HCT116 (cell line): ENCODE measurements at regions not wholly inside any gene's neighbourhood (a gene's known extent, or its start where the extent isn't known, plus 50 kb on each side); places are given as distances from the start of the nearest gene placed in this dataset.

ENCODE experiments used
- ATAC-seq: fragments of 200-7000 bp; cut with Tn5 transposase; 2 replicates; pipeline ENCODE4 v1.9.1; 2020; ENCODE audit warnings: mild to moderate bottlenecking, moderate library complexity
- BruUV-seq: library from RNA; stranded (reverse); fragments of 400-500 nt; replicated peaks from 2 replicates; lab custom pipeline; 2021; lab: Mats Ljungman, UMichigan
- CTCF ChIA-PET: fragments of 300-600 bp; sonication (Branson Sonifier 250); formaldehyde crosslinking; loops from one replicate; lab custom pipeline; 2021; ENCODE audit warnings: antibody characterized with exemption; lab: Charles Lee
- POLR2A ChIA-PET: fragments of 300-600, 350-600 bp; sonication (Branson Sonifier 250); formaldehyde crosslinking; loops from one replicate; lab custom pipeline; 2021; ENCODE audit warnings: antibody characterized with exemption; lab: Charles Lee
- RAD21 ChIA-PET, 2 experiments: fragments of 300-600 bp; sonication (Branson Sonifier 250); formaldehyde crosslinking; loops; one replicate each; lab custom pipeline; 2023; ENCODE audit warnings: low total read pairs in 2 of 2; ENCODE audit not compliant: uncharacterized antibody in 2 of 2, unreplicated experiment in 2 of 2, low non-redundant PET in 1 of 2; lab: Charles Lee
- DNase-seq: peaks from one replicate; pipeline ENCODE4 v3.0.0-alpha.2; 2010; ENCODE audit warnings: low read depth, low spot score
- H2AFZ ChIP-seq: fragments of 200-600 bp; shearing (Covaris generic), sonication (generic); 2 replicates; pipeline ENCODE4 v1.6.1; 2017; ENCODE audit warnings: low read depth, mixed run types, mixed read lengths, antibody characterized with exemption, low read length; ENCODE audit not compliant: poor library complexity, severe bottlenecking
- H3K27ac ChIP-seq: 2 replicates; pipeline ENCODE4 v1.5.1; 2012; ENCODE audit warnings: low read depth, low read length
- H3K27me3 ChIP-seq: fragments of 200-600 bp; sonication (generic); 2 replicates; pipeline ENCODE4 v1.6.1; 2016; ENCODE audit warnings: mixed run types, low read length, mixed read lengths; ENCODE audit not compliant: insufficient read depth
- H3K36me3 ChIP-seq, 2 experiments: fragments of 200-500 bp in 1 of 2; fragments of 200-600 bp in 1 of 2; sonication (Bioruptor generic) in 1 of 2; sonication (generic) in 1 of 2; 2 replicates each; pipeline versions ENCODE4 v1.5.1 to v1.6.1; 2014 to 2016; ENCODE audit warnings: low read length in 2 of 2, inconsistent platforms in 1 of 2, mixed read lengths in 1 of 2, mixed run types in 1 of 2; ENCODE audit not compliant: insufficient read depth in 2 of 2, control insufficient read depth in 1 of 2
- H3K4me1 ChIP-seq, 2 experiments: fragments of 200-600 bp in 1 of 2; sonication (generic) in 1 of 2; 2 replicates each; pipeline versions ENCODE4 v1.5.1 to v1.6.1; 2012 to 2017; ENCODE audit warnings: low read length in 2 of 2, inconsistent platforms in 1 of 2, mild to moderate bottlenecking in 1 of 2, mixed read lengths in 1 of 2, mixed run types in 1 of 2, moderate library complexity in 1 of 2; ENCODE audit not compliant: insufficient read depth in 2 of 2, control insufficient read depth in 1 of 2
- H3K4me2 ChIP-seq: fragments of 200-600 bp; sonication (generic); 2 replicates; pipeline ENCODE4 v1.6.1; 2017; ENCODE audit warnings: mixed run types, low read length, mixed read lengths
- H3K4me3 ChIP-seq, 2 experiments: fragments of 200-600 bp in 1 of 2; sonication (generic) in 1 of 2; replicated peaks in 1 of 2; 2 replicates each; pipeline ENCODE4 v1.5.1; 2011 to 2016; ENCODE audit warnings: low read length in 2 of 2, control low read depth in 1 of 2, low read depth in 1 of 2, mild to moderate bottlenecking in 1 of 2, mixed read lengths in 1 of 2, mixed run types in 1 of 2
- H3K79me2 ChIP-seq: fragments of 200-600 bp; sonication (generic); 2 replicates; pipeline ENCODE4 v1.6.1; 2017; ENCODE audit warnings: mild to moderate bottlenecking, mixed run types, low read length, moderate library complexity, mixed read lengths; ENCODE audit not compliant: insufficient read depth
- H3K9ac ChIP-seq: fragments of 200-600 bp; sonication (generic); 2 replicates; pipeline ENCODE4 v1.6.1; 2016; ENCODE audit warnings: low read length, mixed read lengths
- H3K9me2 ChIP-seq: fragments of 200-600 bp; sonication (generic), shearing (Covaris generic); 2 replicates; pipeline ENCODE4 v1.6.1; 2017; ENCODE audit warnings: mixed run types, mild to moderate bottlenecking, moderate library complexity; ENCODE audit not compliant: insufficient read depth
- H3K9me3 ChIP-seq, 2 experiments: fragments of 200-500 bp in 1 of 2; fragments of 200-600 bp in 1 of 2; sonication (Bioruptor generic) in 1 of 2; sonication (generic) in 1 of 2; 2 replicates each; pipeline ENCODE4 v1.6.1; 2014 to 2017; ENCODE audit warnings: low read length in 2 of 2, mixed read lengths in 2 of 2, inconsistent platforms in 1 of 2, low read depth in 1 of 2, mild to moderate bottlenecking in 1 of 2, mixed run types in 1 of 2, moderate library complexity in 1 of 2; ENCODE audit not compliant: control insufficient read depth in 1 of 2, insufficient read depth in 1 of 2
- H4K20me1 ChIP-seq: fragments of 200-600 bp; sonication (generic), shearing (Covaris generic); 2 replicates; pipeline ENCODE4 v1.6.1; 2017; ENCODE audit warnings: mixed run types, mild to moderate bottlenecking, moderate library complexity; ENCODE audit not compliant: insufficient read depth
- CBX3 ChIP-seq: IDR thresholded peaks from 2 replicates; pipeline ENCODE4 v1.6.1; 2012; ENCODE audit warnings: low read depth
- EZH2 ChIP-seq: fragments of 200-600 bp; sonication (generic); IDR thresholded peaks from 2 replicates; pipeline ENCODE4 v1.6.1; 2017; ENCODE audit warnings: antibody characterized with exemption, mixed run types
- EZH2phosphoT487 ChIP-seq: fragments of 200-600 bp; IDR thresholded peaks from 2 replicates; pipeline ENCODE4 v1.6.1; 2018; ENCODE audit warnings: antibody characterized with exemption, borderline replicate concordance
- FOSL1 ChIP-seq: IDR thresholded peaks from 2 replicates; pipeline ENCODE4 v1.6.1; 2012; ENCODE audit warnings: low read depth
- POLR2AphosphoS5 ChIP-seq: IDR thresholded peaks from 2 replicates; pipeline ENCODE4 v1.6.1; 2011; ENCODE audit warnings: mild to moderate bottlenecking, low read depth, low read length, moderate library complexity
- RAD21 ChIP-seq: IDR thresholded peaks from 2 replicates; pipeline ENCODE4 v1.6.1; 2012; ENCODE audit warnings: low read depth, mild to moderate bottlenecking
- SIN3A ChIP-seq: IDR thresholded peaks from 2 replicates; pipeline ENCODE4 v1.6.1; 2012; ENCODE audit warnings: low read depth
- SP1 ChIP-seq: IDR thresholded peaks from 2 replicates; pipeline ENCODE4 v1.6.1; 2012; ENCODE audit warnings: low read depth
- ZFX ChIP-seq: fragments of 450-650 bp; IDR thresholded peaks from 2 replicates; pipeline ENCODE4 v1.6.1; 2017
- ZNF274 ChIP-seq: fragments of 200-500 bp; sonication (Bioruptor generic); IDR thresholded peaks from 2 replicates; pipeline ENCODE4 v1.6.1; 2014; ENCODE audit warnings: mild to moderate bottlenecking, low read depth, low read length, inconsistent platforms
- intact Hi-C: fragments of 100-400 bp; cut with micrococcal nuclease; formaldehyde crosslinking; loops from 2 replicates; pipeline ENCODE4 v1.10.0; 2022
- TF ChIP-seq, protein P1 (sequence below): IDR thresholded peaks from 2 replicates; pipeline ENCODE4 v1.6.1; 2011; ENCODE audit warnings: mild to moderate bottlenecking, low read length, moderate library complexity; ENCODE audit not compliant: insufficient replicate concordance; ENCODE audit errors: extremely low read depth
- TF ChIP-seq, protein P2 (sequence below), 3 experiments: fragments of 200-600 bp in 1 of 3; sonication (generic) in 1 of 3; IDR thresholded peaks in 2 of 3; conservative IDR thresholded peaks in 1 of 3; 2 replicates each; pipeline ENCODE4 v1.5.1; 2012 to 2017; ENCODE audit warnings: low read depth in 2 of 3, low read length in 2 of 3, antibody characterized with exemption in 1 of 3, borderline replicate concordance in 1 of 3, control low read depth in 1 of 3, mild to moderate bottlenecking in 1 of 3, mixed read lengths in 1 of 3, mixed run types in 1 of 3, moderate library complexity in 1 of 3; ENCODE audit not compliant: insufficient read depth in 1 of 3
- TF ChIP-seq, protein P3 (sequence below): IDR thresholded peaks from 2 replicates; pipeline ENCODE4 v1.6.1; 2012; ENCODE audit warnings: low read depth
- TF ChIP-seq, protein P4 (sequence below): IDR thresholded peaks from 2 replicates; pipeline ENCODE4 v1.6.1; 2012

DNA sequence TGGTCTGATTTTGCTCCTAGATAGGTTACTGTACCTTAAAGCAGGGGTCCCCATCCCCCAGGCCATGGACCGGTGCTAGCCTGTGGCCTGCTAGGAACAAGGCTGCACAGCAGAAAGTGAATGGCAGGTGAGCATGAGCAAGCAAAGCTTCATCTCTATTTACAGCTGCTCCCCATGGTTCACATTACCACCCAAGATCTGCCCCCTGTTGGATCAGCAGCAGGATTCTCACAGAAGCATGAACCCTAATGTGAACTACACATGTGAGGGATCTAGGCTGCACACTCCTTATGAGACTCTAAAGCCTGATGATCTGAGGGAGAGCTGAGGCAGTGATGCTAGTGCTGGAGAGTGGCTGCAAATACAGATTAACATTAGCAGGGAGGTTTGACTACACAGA is 78.1 kb downstream of the DRD1 start:
- no peak for ATAC-seq

More for the DNA sequence above, 78.1 kb downstream of the DRD1 start:
- Histone ChIP-seq H3K4me1 (peaks cover 0 to 7% of the 10 kb centered on the region in 2 experiments; a peak in 1 of 4 replicates), H3K9ac (no peak overlapping the region), H3K27me3 (no peaks in the 10 kb centered on the region), H3K9me2 (no peaks in the 10 kb centered on the region), H3K79me2 (no peaks in the 10 kb centered on the region), H2AFZ (no peak overlapping the region), H3K27ac (no peak overlapping the region), H4K20me1 (no peaks in the 10 kb centered on the region), H3K36me3 (no peaks in the 10 kb centered on the region), H3K4me3 (no peak overlapping the region), H3K9me3 (no peaks in the 10 kb centered on the region), H3K4me2 (no peak overlapping the region)
- TF ChIP-seq RAD21 (no peak), ZFX (no peak), EZH2phosphoT487 (no peak), CBX3 (no peak), ZNF274 (no peak), POLR2AphosphoS5 (no peak), EZH2 (no peak), SP1 (no peak), FOSL1 (no peak), SIN3A (no peak)
- TF ChIP-seq, protein P1, sequence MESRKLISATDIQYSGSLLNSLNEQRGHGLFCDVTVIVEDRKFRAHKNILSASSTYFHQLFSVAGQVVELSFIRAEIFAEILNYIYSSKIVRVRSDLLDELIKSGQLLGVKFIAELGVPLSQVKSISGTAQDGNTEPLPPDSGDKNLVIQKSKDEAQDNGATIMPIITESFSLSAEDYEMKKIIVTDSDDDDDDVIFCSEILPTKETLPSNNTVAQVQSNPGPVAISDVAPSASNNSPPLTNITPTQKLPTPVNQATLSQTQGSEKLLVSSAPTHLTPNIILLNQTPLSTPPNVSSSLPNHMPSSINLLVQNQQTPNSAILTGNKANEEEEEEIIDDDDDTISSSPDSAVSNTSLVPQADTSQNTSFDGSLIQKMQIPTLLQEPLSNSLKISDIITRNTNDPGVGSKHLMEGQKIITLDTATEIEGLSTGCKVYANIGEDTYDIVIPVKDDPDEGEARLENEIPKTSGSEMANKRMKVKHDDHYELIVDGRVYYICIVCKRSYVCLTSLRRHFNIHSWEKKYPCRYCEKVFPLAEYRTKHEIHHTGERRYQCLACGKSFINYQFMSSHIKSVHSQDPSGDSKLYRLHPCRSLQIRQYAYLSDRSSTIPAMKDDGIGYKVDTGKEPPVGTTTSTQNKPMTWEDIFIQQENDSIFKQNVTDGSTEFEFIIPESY: no peak
- TF ChIP-seq, protein P2, sequence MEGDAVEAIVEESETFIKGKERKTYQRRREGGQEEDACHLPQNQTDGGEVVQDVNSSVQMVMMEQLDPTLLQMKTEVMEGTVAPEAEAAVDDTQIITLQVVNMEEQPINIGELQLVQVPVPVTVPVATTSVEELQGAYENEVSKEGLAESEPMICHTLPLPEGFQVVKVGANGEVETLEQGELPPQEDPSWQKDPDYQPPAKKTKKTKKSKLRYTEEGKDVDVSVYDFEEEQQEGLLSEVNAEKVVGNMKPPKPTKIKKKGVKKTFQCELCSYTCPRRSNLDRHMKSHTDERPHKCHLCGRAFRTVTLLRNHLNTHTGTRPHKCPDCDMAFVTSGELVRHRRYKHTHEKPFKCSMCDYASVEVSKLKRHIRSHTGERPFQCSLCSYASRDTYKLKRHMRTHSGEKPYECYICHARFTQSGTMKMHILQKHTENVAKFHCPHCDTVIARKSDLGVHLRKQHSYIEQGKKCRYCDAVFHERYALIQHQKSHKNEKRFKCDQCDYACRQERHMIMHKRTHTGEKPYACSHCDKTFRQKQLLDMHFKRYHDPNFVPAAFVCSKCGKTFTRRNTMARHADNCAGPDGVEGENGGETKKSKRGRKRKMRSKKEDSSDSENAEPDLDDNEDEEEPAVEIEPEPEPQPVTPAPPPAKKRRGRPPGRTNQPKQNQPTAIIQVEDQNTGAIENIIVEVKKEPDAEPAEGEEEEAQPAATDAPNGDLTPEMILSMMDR (IDR thresholded peaks at IDR 0.05 in 2 of 3, conservative IDR thresholded peaks at IDR 0.05 in 1 of 3; ENCODE audit: borderline replicate concordance in 1 of 3, insufficient read depth in 1 of 3, low read depth in 2 of 3, low read length in 2 of 3): no peak
- TF ChIP-seq, protein P3, sequence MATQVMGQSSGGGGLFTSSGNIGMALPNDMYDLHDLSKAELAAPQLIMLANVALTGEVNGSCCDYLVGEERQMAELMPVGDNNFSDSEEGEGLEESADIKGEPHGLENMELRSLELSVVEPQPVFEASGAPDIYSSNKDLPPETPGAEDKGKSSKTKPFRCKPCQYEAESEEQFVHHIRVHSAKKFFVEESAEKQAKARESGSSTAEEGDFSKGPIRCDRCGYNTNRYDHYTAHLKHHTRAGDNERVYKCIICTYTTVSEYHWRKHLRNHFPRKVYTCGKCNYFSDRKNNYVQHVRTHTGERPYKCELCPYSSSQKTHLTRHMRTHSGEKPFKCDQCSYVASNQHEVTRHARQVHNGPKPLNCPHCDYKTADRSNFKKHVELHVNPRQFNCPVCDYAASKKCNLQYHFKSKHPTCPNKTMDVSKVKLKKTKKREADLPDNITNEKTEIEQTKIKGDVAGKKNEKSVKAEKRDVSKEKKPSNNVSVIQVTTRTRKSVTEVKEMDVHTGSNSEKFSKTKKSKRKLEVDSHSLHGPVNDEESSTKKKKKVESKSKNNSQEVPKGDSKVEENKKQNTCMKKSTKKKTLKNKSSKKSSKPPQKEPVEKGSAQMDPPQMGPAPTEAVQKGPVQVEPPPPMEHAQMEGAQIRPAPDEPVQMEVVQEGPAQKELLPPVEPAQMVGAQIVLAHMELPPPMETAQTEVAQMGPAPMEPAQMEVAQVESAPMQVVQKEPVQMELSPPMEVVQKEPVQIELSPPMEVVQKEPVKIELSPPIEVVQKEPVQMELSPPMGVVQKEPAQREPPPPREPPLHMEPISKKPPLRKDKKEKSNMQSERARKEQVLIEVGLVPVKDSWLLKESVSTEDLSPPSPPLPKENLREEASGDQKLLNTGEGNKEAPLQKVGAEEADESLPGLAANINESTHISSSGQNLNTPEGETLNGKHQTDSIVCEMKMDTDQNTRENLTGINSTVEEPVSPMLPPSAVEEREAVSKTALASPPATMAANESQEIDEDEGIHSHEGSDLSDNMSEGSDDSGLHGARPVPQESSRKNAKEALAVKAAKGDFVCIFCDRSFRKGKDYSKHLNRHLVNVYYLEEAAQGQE: no peak
- TF ChIP-seq, protein P4, sequence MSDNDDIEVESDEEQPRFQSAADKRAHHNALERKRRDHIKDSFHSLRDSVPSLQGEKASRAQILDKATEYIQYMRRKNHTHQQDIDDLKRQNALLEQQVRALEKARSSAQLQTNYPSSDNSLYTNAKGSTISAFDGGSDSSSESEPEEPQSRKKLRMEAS: no peak
- ChIA-PET RAD21 (no interaction called here), CTCF (no interaction called here), POLR2A (no interaction called here)
- BruUV-seq: no TSS peak
- intact Hi-C loops: no loop called here
- DNase-seq: no peak
